Bronchial epithelial cell (primary cell): ENCODE measurements at regions not wholly inside any gene's neighbourhood (a gene's known extent, or its start where the extent isn't known, plus 50 kb on each side); places are given as distances from the start of the nearest gene placed in this dataset.

Experiments used
- DNase-seq: peaks from one replicate; pipeline ENCODE4 v3.0.0-alpha.2; 2010; ENCODE audit warnings: low read depth
- FAIRE-seq: peaks from 2 replicates; lab custom pipeline; 2011; peaks lifted over from hg19 to GRCh38; lab: Jason Lieb, UNC
- H3K27me3 ChIP-seq: 2 replicates; pipeline ENCODE4 v1.5.1; 2011; ENCODE audit warnings: low read length; ENCODE audit not compliant: control insufficient read depth, insufficient read depth
- H3K36me3 ChIP-seq: 2 replicates; pipeline ENCODE4 v1.5.1; 2011; ENCODE audit warnings: low read length; ENCODE audit not compliant: control insufficient read depth, insufficient read depth
- H3K4me3 ChIP-seq: 2 replicates; pipeline ENCODE4 v1.5.1; 2011; ENCODE audit warnings: mild to moderate bottlenecking, low read depth, low read length, control low read depth
- TF ChIP-seq, protein P1 (sequence below): IDR thresholded peaks from 2 replicates; pipeline ENCODE4 v1.5.1; 2011; ENCODE audit warnings: mild to moderate bottlenecking, moderate library complexity, low read length, control low read depth, inconsistent platforms; ENCODE audit not compliant: insufficient read depth, severe bottlenecking

DNA sequence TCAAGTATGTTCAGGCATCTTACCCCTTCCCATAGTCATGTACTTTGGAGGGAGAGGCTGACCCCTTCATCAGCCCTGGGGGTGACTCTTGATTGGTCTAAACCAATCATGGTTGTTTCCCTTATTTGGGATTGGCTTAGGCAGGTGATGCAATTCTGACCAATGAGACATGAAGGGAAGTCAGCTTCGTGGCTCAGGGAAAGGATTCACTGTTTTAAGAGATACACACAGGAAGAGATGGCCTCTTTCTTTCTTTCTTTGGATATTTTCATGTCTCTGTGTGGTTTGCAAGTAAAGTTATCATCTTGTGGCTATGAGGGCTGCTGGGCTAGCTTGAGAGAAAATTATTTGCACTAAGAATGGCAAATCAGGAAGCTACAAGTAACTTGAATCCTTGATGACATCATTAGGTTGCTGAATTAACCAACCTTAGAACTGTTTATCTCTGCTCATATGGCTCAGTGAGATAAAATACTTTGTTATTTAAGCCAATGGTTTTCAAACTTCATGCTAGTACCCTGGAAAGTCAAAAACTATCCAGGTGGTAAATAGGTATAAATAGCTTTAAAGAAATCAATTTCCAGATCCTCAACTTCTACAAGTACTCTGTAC lies 144.2 kb upstream of the CENPW start:
- DNase-seq (no peak), FAIRE-seq (no peak)
- Histone ChIP-seq H3K36me3 (no peaks in the 10 kb centered on the region), H3K27me3 (no peaks in the 10 kb centered on the region), H3K4me3 (no peak overlapping the region)
- TF ChIP-seq, protein P1, sequence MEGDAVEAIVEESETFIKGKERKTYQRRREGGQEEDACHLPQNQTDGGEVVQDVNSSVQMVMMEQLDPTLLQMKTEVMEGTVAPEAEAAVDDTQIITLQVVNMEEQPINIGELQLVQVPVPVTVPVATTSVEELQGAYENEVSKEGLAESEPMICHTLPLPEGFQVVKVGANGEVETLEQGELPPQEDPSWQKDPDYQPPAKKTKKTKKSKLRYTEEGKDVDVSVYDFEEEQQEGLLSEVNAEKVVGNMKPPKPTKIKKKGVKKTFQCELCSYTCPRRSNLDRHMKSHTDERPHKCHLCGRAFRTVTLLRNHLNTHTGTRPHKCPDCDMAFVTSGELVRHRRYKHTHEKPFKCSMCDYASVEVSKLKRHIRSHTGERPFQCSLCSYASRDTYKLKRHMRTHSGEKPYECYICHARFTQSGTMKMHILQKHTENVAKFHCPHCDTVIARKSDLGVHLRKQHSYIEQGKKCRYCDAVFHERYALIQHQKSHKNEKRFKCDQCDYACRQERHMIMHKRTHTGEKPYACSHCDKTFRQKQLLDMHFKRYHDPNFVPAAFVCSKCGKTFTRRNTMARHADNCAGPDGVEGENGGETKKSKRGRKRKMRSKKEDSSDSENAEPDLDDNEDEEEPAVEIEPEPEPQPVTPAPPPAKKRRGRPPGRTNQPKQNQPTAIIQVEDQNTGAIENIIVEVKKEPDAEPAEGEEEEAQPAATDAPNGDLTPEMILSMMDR = no peak

DNA sequence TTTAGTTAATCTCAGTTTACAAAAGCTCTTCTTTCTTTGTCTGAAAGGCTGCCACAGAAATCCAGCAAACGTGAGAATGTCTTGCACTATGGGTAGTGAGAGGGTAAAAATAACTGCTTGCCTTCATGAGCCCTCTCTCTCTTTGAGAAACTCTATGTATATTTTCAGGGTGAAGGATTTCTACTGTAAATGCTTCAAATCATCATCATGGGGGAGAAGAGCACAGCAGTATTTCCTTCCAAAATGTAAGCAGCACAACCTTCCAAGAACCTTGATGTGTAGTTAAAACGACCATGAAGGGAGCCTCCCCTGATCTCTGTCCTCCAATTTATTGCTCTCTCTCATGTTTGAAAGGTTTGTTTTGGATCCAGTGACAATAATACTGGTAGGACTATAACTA lies 141.3 kb upstream of the CENPW start:
- DNase-seq (no peak), FAIRE-seq (no peak)
- TF ChIP-seq, protein P1 = no peak
- H3K4me3 ChIP-seq = no peak overlapping the region
- no peaks in the 10 kb centered on the region for H3K36me3 ChIP-seq
- no peaks in the 10 kb centered on the region for H3K27me3 ChIP-seq

DNA sequence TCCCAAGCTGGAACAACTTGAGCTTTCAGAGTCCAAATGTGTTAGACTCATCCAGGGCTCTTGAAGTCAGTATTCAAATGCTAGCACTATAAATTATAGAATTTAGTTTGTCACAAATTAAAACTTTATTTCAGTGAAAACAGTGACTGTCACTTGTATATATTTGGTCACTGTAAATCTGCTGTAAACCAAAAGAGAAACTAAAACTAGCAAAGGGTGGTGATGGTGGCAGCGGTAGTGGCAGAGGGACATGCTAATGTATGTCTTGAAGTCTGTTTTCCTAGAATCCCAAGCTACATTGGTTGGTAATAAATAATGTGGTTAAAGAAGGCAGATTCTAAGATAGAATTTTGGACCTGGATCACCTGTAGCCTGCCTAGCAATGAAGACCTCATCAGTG lies 140.4 kb upstream of the CENPW start:
- FAIRE-seq (peak; percentile 75), DNase-seq (no peak)
- no peaks in the 10 kb centered on the region for H3K36me3 ChIP-seq
- H3K27me3 ChIP-seq = no peaks in the 10 kb centered on the region
- no peak overlapping the region for H3K4me3 ChIP-seq
- TF ChIP-seq, protein P1 = no peak

DNA sequence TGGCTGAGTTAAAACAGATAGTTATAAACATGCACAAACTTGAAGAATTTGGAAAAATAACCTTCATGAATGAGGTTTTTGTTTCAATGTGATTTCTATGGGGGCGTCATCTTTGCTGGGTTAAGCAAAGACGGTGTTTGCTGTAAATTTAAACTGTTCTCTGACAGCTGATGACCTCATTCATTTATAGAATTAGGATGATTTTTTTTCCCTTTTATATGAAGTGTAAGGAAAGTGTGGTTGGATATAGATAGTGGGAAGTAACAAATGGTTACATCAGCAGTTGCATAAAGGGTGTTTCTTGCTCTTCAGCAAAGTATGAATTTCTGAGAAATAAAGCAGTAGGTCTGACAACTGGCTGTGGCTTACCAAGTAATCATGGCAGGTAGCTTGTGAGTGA lies 137.2 kb upstream of the CENPW start:
- TF ChIP-seq, protein P1 = no peak
- Histone ChIP-seq H3K36me3 (no peaks in the 10 kb centered on the region), H3K4me3 (no peak overlapping the region), H3K27me3 (no peaks in the 10 kb centered on the region)
- FAIRE-seq (no peak), DNase-seq (no peak)

DNA sequence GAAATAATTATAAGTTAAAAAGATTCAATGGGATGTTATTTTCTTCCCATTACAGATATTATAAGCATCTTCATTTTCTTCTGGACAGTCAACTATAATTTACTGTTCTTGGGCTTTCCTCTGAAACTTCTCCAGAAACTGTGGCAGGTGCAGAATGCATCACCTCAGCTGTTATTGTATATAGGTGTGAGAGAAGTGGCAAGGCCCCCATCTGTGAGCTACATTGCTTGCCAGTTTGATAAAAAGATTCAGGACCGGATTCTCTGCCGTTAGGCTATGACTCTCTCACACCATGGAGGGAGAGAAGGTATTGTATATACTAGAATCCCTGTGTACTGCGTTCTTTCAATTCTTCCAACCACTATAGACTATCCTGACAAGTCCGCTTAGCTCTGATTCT lies 135.8 kb upstream of the CENPW start:
- FAIRE-seq = no peak
- Histone ChIP-seq H3K27me3 (no peaks in the 10 kb centered on the region), H3K36me3 (no peaks in the 10 kb centered on the region), H3K4me3 (no peak overlapping the region)
- TF ChIP-seq, protein P1 = no peak
- DNase-seq = no peak

DNA sequence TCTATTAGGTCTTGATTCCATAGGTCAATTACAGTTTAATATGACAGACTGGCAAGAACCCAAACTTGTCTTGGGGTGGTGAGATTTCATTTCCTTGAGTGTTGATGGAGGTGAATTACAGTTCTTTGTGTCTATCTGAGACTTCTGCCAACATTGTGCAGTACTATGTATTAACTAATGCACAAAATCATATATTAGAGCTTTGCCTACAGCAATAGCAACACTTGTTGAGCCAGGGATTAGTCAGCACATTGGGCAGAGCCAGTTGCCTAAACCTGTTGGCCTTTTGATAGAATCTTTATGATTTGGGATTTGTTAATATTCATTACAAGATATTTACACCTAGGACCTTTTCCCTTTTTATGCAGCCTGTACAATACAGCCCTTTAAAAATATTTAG lies 135.3 kb upstream of the CENPW start:
- Histone ChIP-seq H3K4me3 (no peak overlapping the region), H3K36me3 (no peaks in the 10 kb centered on the region), H3K27me3 (no peaks in the 10 kb centered on the region)
- TF ChIP-seq, protein P1 = no peak
- FAIRE-seq (no peak), DNase-seq (peak; percentile 38)
